HG02759 (cell line): ENCODE measurements at regions not wholly inside any gene's neighbourhood (a gene's known extent, or its start where the extent isn't known, plus 50 kb on each side); places are given as distances from the start of the nearest gene placed in this dataset.

Source experiments
- ATAC-seq: cut with Tn5 transposase; IDR thresholded peaks from one replicate; pipeline ENCODE4 v1.9.1; 2021; ENCODE audit warnings: mild to moderate bottlenecking, moderate library complexity; ENCODE audit not compliant: unreplicated experiment

DNA sequence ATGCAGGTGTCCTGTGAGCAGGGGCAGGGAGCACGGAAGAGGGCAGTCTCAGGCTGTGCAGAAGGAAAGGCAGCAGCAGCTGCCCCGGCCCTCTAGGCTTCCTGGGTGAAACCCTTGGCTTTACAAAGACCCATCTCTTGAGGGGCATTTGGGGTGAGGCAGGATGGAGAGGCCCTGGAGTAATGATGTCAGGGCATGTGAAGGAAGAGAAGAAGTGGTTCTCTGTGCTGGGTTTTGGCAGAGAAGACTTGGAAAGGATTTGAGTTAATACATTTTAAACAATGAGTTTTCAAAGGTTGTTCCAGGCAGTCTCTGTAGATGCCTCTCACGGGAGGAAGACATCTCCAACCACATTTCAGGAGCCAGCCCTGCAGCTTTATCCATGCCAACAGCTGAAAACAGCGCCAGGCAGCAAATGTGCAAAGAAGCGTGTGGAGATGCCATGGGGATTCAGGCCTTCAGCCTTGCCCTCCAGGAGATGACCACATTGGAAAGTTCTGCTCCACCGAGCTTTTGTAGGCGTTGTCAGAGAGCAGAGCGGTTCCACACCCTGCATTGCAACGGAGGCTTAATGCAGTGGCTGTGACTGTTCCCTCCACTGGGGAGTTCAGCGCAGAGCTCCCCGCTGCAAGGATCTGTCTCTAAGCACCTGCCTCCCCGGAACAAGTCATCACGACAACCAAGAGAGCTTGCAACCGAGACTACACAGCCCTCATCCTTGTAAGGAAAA is 322.8 kb downstream of the UQCRFS1 start:
- ATAC-seq, result no peak

DNA sequence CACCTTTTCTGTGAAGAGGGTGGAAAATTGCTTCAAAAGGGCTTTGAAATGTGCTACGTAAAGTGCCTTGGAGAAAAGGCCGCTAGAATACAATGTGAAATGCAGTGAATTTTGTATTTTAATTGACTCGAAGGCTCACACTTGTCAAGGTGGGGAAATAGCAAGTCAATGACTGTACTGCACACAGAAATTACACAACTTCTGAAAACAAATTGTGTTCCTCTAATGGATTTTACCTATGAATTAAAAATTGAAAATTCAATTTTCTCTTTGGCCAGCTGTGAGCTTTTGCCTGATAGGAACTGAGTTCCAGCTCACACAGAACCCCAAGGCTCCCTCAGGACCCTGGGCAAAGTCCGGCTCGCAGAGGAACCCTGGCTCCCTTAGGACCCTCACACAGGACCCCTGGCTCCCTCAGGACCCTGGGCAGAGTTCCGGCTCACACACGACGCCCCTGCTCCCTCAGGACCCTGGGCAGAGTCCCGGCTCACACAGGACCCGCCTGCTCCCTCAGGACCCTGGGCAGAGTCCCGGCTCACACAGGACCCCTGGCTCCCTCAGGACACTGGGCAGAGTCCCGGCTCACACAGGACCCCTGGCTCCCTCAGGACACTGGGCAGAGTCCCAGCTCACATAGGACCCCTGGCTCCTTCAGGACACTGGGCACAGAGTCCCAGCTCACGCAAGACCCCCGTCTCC is 324.9 kb downstream of the UQCRFS1 start:
- no peak for ATAC-seq

DNA sequence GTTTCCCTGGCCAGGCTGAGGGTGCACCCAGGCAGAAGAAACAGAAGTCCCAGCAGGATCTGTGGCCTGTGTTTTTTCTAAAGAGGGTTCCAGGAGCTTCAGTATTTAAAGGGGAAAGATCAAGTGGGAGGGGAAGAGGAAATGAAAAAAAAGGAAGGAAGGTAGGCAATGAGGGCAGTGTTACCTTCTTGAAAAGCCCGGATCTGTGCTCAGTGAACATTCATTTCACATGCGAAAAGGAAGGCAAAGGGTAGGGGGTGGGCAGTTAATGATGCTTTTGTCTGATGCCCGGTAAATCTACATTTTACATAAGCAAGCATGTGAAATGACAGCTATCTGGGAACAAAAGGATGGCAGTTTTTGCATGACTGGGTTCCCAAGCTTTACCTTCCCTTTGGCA is 326.2 kb downstream of the UQCRFS1 start:
- no peak for ATAC-seq

DNA sequence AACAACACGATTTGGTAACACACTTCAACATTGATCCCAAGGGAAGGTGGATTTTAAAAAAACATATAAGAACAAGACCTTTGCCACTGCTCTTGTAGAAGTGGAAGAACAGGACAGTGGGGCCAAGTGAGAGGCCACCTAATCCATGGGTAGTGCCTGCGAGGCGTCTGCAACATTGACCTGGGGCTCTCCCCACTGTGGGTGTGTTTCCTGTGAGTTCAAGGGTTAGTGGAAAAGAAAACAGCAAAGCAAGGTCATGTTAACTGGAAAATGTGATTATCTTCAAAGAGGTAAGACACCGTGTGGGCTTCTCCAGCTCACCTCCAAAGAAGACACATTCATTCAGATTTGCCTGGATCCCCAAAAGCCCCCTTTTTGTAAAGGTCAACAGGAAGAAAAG is 327.0 kb downstream of the UQCRFS1 start:
- no peak for ATAC-seq

DNA sequence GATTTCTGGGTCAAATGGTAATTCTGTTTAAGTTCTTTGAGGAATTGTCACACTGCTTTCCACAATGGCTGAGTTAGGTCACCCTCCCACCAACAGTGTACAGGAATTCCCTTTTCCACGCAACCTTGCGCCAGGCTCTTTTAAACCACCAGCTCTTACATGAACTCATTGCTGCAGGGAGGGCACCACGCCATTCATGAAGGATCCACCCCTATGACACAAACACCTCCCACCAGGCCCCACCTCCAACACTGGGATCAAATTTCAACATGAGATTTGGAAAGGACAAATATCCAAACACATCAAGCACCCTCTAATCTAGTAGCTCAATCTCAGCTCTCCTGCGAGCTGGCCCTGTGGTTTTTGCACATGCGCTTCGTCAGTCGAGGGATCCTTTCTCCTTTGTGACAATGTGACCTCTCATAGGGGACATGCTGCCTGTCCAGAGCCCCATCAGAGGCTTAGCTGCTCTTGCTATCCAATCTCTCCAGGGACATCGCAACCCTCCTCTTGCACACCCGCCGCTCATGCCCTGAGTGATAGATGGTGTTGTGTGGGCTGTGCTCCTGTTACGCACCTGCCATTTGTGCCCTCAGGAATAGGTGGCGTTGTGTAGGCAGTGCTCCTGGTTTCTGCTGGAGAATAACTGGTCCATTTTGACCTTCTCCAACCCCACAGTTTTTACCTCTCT is 328.0 kb downstream of the UQCRFS1 start:
- no peak for ATAC-seq

DNA sequence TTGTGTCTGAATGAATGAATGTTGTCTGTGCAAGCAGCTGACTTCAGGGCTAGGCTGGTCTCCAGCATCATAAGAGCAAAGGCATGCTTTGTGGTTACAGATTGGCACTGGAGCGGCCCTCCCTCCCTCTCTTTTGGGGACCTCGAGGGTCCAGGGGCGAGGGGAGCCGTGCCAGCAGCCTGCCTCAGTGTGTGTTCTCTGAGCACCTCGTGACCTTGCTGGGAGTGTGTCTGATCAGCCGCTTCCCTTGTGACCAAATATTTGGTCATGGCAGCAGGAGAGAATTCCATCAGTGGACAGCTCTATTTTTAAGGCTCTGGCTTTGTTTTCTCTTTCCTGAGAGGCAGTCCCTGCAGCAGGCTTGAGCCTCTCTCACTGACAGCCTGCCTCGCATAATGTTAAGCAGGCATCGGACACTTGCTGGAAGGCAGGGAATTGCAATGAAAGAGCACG is 329.7 kb downstream of the UQCRFS1 start:
- ATAC-seq, result no peak

DNA sequence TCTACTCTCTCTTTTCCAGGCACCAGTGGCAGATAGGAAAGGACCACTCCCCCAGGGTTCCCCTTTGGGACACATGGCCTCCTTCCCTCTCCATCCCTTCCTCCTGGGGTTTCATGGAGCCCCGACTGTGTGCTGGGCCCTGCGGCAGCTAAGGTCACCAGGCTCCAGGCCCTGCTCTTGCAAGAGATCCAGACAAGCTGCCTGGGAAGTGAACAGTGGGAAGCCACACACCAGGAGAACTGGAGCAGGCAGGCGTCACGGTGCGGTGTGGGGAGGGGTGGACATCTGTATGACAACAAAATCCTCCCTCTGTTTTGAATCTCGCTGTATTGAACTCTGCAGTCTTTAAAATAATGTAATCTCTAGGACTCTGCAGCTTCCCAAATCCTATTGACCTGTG is 330.1 kb downstream of the UQCRFS1 start:
- no peak for ATAC-seq

DNA sequence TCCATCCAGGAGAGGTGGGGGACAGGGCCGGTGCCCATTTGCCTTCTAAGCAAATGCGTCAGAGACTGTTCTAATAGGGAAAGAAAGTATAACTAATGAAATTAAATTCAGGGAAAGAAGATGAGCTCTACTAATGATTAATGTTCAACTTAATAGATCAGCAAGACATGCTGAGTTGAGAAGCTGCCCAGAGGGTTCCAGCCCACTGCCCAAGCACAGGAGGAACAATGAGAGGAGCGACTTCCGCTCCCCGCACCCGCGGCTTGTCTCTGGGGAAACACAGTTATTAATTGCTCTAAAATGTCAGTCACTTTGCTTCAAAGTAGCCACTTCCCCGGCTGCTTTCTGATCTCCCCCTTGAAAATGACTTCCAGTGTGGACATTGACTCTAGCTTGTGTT is 331.3 kb downstream of the UQCRFS1 start:
- no peak for ATAC-seq

DNA sequence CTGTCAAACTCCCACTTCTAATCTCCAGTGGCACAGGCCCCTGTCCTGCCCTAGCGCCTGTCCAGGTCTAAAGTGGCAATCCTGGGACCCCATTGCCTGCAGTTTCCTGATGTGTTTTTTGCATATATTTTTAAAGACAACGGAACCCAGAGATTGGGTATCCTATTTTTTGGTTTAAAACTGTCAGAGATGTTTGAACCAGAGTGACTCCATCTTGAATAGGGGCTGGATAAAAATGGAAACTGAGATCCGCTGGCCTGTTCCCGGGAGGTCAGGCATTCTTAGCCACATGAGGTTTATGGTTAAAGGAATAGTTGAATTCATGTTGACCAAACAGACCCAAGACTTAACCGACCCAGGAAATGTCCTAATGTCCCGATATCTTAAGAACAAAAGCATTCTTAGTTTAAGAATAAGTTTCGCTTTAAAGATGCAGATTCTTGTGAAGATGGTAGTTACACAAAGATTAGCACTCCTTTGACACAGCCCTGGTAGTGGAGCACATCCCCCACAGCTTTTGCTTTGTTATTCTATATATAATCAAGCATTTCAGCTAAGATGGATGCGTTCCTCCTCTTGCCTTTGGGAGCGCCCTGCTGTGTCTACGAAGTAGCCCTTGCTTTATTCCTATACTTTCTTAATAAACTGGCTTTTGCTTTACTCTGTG is 332.1 kb downstream of the UQCRFS1 start:
- no peak for ATAC-seq

DNA sequence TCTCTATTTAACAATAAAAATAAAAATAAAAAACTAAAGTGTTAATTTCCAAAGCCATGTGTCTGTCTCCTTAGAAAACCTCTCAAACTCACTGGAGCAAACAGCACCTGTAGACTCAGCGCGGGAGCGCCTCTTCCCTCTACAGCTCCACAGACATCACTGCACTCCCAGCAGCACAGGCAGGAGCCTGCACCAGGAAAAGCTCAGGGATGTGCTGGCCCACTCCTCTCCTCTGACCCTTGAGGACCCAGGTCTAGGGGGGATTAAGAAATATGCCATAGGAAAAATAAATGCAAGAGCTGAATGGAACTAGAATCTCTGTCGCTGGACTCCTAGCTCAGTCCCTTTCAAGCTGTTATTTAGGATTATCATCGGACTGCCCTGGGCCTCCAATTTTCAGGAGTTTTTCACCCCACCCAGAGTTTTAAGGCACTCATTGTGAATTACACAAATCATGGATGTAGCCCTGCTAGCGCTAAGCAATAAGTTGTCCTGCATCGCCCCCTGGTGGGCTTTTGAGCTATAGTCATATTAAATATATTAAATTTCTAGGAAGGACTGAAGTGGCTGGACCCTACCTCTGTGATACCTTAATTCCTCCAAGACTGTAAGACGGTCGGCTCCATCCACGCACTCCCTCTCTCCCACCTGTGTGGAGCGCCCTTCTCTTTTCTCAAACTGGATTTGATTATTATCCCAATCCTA is 333.9 kb downstream of the UQCRFS1 start:
- no peak for ATAC-seq

DNA sequence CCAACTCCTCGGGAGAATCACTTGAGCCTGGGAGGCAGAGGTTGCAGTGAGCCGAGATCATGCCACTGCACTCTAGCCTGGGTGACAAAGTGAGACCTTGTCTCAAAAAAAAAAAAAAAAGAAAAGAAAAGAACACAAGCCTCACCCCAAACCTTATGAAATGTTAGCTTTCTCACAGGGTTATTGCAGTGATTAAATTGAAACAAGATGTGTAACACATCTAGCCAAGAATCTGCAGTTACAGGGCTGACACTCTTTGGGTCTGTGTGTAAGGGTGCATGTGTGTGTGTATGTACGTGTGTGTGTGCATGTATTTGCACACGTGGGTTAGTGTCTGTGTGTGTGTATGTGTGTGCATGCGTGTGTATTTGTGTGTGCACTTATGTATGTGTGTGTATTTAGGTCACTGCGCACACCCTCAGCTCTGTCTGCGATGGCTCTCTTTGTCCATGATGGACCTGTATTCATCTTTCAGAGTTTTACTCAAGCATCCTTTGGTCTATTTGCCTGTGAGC is 336.3 kb downstream of the UQCRFS1 start:
- no peak for ATAC-seq

DNA sequence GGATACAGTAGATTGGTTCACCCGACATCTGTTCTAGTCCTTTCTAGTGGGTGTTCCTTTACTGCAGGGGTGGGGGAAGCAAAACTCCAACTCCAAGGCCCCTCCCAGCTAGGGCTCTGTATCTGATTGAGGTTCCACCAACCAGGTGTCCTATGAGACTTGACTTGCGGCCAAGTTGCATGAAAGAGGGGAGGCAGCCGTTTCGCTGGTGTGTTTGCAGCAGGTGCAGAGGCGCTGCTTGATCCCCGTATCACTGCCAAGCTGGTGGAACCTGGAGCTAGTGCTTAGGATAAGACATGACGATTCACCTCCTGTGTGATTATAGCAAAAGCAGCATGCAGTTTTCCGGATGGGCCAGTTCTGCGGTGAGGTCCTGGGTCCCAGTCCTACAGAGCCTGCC is 338.2 kb downstream of the UQCRFS1 start:
- ATAC-seq, result no peak

DNA sequence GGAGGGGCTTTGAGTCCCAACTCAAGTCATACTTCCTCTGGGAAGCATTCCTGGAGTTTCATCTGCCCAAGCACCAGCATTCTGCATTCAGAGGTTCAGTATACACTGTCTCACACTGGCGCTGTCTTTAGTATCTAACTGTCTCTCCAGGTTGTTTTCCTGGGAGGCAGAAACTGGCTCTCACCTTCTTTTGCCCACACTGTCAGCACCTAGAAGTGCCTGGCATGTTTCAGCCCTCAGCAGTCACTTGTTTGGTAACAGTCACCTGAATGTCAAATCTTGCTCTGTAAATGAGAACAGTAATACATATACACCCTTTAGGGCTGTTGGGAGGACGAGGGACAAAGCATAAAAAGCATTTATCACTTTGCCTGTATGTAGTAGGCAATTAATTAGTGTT is 339.6 kb downstream of the UQCRFS1 start:
- ATAC-seq, result no peak

DNA sequence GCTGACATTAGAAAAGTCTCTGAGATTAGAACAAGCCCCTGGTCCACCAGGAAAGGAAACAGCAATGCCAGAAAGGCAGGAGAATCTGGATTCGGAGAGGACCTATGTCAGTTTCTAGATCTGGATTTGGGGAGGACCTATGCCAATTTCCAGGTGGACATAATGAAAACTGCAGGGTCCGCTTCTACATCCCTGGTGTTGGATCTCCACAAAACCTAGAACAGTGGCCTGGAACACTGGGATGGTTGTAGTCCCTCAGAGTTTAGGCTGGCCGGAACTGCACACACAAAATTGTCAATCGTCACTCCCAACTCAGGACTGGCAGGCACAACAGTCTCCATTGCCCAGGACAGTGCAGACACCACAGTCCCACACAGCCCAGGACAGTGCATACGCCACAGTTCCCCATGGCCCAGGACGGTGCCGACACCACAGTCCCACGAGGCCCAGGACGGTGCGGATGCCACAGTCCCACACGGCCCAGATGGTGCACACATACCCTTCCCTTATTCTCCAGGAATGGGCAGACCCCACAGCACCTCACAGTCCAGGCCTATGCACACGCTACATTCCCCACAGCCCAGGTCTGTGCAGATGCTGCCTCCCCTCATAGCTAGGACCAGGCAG is 341.7 kb downstream of the UQCRFS1 start:
- no peak for ATAC-seq

DNA sequence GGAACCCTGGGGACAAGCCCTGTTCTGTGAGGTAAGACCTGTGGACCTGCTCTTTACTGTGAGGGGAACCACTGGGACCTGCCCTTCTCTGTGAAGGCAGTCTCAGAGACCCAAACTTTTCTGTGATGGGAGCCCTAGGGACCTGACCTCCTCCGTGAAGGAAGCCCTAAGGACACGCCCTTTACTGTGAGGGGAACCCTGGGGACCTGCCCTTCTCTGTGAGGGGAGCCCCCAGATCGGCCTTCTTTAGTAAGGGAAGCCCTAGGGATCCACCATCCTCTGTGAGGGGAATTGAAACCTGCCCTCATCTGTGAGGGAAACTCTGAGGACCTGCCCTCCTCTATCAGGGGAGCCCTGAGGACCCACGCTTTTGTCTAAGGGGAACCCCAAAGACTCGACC is 343.5 kb downstream of the UQCRFS1 start:
- ATAC-seq, result no peak

DNA sequence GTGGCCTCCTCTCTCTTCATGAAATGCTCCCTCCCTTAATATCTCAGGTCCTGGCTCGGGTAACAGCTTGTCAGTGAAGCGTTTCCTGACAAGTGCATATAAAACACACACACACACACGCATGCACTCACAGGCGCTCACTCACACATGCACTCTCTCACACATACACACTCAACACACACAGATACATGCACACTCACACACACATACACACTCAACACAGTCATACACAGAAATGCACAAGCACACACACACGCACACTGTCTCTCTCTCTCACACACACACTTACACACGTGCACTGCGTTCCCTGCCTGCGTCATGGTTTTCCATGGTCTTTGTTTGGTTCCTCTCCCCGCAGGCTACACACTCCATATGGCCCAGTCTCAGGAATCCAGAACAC is 344.1 kb downstream of the UQCRFS1 start:
- ATAC-seq, result no peak

DNA sequence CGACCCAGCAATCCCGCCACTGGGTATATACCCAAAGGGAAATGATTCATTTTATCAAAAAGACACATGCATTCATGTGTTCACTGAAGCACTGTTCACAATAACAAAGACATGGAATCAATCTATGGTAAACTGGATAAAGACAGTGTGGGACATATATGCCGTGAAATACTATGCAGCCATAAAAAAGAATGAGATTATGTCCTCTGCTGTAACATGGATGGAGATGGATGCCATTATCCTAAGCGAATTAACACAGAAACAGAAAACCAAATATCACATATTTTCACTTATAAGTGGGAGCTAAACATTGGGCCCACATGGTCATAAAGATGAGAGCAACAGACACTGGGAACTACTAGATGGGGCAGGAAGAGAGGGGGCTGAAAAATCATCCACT is 345.0 kb downstream of the UQCRFS1 start:
- ATAC-seq, result no peak

DNA sequence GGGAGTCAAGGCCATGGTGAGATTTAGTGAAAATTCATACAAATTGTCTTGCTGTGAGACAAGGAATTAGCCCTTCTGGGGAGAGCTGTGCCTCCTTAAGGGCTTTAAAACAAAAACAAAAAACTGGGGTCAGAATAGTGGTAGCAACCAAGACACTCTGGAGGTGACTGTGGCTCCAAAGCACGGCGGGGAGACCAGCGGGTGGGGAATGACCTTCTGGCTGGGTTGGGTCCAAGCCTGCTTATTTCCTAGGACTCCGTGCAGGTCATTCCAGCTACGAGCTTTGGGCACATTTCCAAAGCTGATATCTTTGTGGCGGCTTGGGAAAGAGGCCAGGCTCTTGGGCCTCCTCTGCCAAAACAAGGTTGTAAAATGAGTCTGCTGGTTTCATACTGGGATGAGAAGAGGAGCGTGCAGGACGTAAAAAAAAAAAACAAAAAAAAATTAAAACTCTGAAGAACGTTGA is 348.3 kb downstream of the UQCRFS1 start:
- no peak for ATAC-seq

DNA sequence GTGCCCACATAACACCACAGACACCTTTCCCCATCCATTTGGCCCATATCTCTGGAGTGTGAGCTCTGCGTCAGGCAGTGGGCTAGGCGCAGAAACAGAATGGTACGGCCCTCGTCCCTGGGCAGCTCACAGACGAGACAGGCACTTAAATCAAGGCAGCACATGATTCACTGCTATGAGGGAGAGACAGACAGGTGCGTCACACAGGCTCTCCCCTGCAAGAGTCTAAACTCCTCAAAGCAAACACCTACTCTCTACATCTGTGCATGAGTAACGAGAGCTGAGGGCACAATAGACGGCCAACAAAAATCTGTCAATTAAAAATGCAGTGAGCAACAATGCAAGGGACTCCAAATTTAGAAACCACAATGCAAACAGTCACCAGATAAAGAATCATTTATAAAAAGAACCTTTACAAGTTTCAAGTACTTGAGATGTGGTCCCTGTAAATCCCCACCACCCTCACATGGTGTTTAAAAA is 348.9 kb downstream of the UQCRFS1 start:
- no peak for ATAC-seq

DNA sequence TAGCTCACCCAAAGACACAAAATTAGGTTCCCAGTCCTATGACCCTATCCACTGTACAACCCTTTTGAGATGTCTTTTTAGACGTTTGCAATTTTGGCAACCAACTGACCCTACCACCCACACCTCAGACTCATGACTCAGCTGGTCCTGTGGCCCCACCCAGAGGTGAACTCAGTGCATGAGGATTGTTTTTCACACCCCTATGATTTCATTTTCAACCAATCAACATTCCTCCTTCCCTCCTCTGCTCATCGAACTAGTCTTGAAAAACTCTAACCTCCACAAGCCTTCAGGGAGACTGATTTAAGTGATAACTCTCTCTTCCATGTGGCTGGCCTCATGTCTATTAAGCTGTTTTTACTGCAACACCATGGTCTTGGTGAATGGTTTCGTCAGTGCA is 350.7 kb downstream of the UQCRFS1 start:
- no peak for ATAC-seq
